PC-3 (cell line): ENCODE measurements at regions not wholly inside any gene's neighbourhood (a gene's known extent, or its start where the extent isn't known, plus 50 kb on each side); places are given as distances from the start of the nearest gene placed in this dataset.

ENCODE experiments used
- ATAC-seq: fragments of 200-7000 bp; cut with Tn5 transposase; 2 replicates; pipeline ENCODE4 v1.9.1; 2020; ENCODE audit warnings: mild to moderate bottlenecking, moderate library complexity
- BruUV-seq: library from RNA; stranded (reverse); fragments of 400-500 nt; replicated peaks from 2 replicates; lab custom pipeline; 2021; lab: Mats Ljungman, UMichigan
- CTCF ChIA-PET: fragments of 300-600 bp; sonication (Branson Sonifier 250); formaldehyde crosslinking; loops from one replicate; lab custom pipeline; 2022; ENCODE audit warnings: antibody characterized with exemption; lab: Charles Lee
- POLR2A ChIA-PET: fragments of 300-600 bp; sonication (Branson Sonifier 250); formaldehyde crosslinking; loops from one replicate; lab custom pipeline; 2022; ENCODE audit warnings: antibody characterized with exemption; ENCODE audit not compliant: unreplicated experiment; lab: Charles Lee
- DNase-seq: peaks from one replicate; pipeline ENCODE4 v3.0.0-alpha.2; 2015
- H2AFZ ChIP-seq: fragments of 300-600 bp; sonication (generic); 2 replicates; pipeline ENCODE4 v1.6.0; 2016; ENCODE audit warnings: antibody characterized with exemption, low read length
- H3F3A ChIP-seq: fragments of 300-600 bp; sonication (generic); one replicate; pipeline ENCODE4 v1.6.0; 2017; ENCODE audit warnings: antibody characterized with exemption, low read length, control low read depth, mild to moderate bottlenecking; ENCODE audit not compliant: unreplicated experiment
- H3K27ac ChIP-seq: fragments of 300-600 bp; sonication (generic); 2 replicates; pipeline ENCODE4 v1.5.1; 2016; ENCODE audit warnings: mild to moderate bottlenecking, low read length
- H3K27me3 ChIP-seq: fragments of 300-600 bp; sonication (generic); 2 replicates; pipeline ENCODE4 v1.6.1; 2016; ENCODE audit warnings: low read length, mixed read lengths
- H3K36me3 ChIP-seq: fragments of 300-600 bp; sonication (generic); 2 replicates; pipeline ENCODE4 v1.6.1; 2016; ENCODE audit warnings: low read depth, mixed run types, low read length, mixed read lengths
- H3K4me1 ChIP-seq: fragments of 300-600 bp; sonication (generic); 2 replicates; pipeline ENCODE4 v1.5.1; 2016; ENCODE audit warnings: low read length; ENCODE audit not compliant: insufficient read depth
- H3K4me2 ChIP-seq: fragments of 300-600 bp; sonication (generic); 2 replicates; pipeline ENCODE4 v1.6.0; 2016; ENCODE audit warnings: low read length
- H3K4me3 ChIP-seq: fragments of 300-600 bp; sonication (generic); 2 replicates; pipeline ENCODE4 v1.5.1; 2016; ENCODE audit warnings: mild to moderate bottlenecking, low read length, mixed read lengths
- H3K79me2 ChIP-seq: fragments of 300-600 bp; sonication (generic); 2 replicates; pipeline ENCODE4 v1.6.1; 2017; ENCODE audit warnings: low read length, mixed read lengths
- H3K9ac ChIP-seq: fragments of 300-600 bp; sonication (generic); 2 replicates; pipeline ENCODE4 v1.6.0; 2016; ENCODE audit warnings: mild to moderate bottlenecking, low read length
- H3K9me2 ChIP-seq: fragments of 300-600 bp; sonication (generic); replicated peaks from 2 replicates; pipeline ENCODE4 v1.6.1; 2016; ENCODE audit warnings: mixed run types, low read length, mixed read lengths
- H3K9me3 ChIP-seq: fragments of 300-600 bp; sonication (generic); 2 replicates; pipeline ENCODE4 v1.6.1; 2016; ENCODE audit warnings: low read length, mixed read lengths
- H4K20me1 ChIP-seq: fragments of 300-600 bp; sonication (generic); 2 replicates; pipeline ENCODE4 v1.6.1; 2016; ENCODE audit warnings: low read length, mixed read lengths
- EZH2 ChIP-seq: fragments of 300-600 bp; sonication (generic); IDR thresholded peaks from one replicate; pipeline ENCODE4 v1.6.1; 2017; ENCODE audit warnings: antibody characterized with exemption, mild to moderate bottlenecking, low read length; ENCODE audit not compliant: unreplicated experiment
- EZH2phosphoT487 ChIP-seq: fragments of 300-600 bp; sonication (generic); IDR thresholded peaks from 2 replicates; pipeline ENCODE4 v1.6.1; 2018; ENCODE audit warnings: mild to moderate bottlenecking, antibody characterized with exemption, low read length, borderline replicate concordance
- intact Hi-C: fragments of 100-400 bp; cut with micrococcal nuclease; formaldehyde crosslinking; loops from 2 replicates; pipeline ENCODE4 v1.9.0; 2023
- TF ChIP-seq, protein P1 (sequence below): fragments of 300-600 bp; sonication (generic); conservative IDR thresholded peaks from 2 replicates; pipeline ENCODE4 v1.5.1; 2017; ENCODE audit warnings: antibody characterized with exemption, low read depth, mild to moderate bottlenecking, low read length

DNA sequence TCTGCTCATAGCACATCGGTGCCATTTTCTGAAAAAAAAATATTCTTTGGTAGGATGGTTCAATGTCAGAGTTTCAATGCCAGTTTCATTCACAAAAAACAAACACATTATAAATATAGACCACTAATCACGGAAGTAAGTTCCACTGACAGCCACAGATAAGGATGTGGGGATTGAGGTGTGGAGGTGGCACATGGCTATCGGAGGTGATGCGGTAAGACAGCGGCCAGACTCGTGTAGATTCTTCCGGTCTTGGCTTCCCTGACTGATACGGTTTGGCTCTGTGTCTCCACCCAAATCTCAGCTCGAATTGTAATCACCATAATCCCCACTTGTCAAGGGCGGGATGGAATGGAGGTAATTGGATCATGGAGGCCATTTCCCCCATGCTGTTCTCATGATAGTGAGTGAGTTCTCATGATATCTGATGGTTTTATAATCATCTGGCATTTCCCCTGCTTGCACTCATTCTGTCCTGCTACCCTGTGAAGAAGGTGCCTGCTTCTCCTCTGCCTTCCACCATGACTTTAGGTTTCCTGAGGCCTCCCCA, 693.4 kb downstream of the VRK1 start:
- H3K9me2 ChIP-seq, result no peaks in the 10 kb centered on the region
- TF ChIP-seq EZH2phosphoT487, result no peak
- TF ChIP-seq EZH2, result no peak
- TF ChIP-seq, protein P1, sequence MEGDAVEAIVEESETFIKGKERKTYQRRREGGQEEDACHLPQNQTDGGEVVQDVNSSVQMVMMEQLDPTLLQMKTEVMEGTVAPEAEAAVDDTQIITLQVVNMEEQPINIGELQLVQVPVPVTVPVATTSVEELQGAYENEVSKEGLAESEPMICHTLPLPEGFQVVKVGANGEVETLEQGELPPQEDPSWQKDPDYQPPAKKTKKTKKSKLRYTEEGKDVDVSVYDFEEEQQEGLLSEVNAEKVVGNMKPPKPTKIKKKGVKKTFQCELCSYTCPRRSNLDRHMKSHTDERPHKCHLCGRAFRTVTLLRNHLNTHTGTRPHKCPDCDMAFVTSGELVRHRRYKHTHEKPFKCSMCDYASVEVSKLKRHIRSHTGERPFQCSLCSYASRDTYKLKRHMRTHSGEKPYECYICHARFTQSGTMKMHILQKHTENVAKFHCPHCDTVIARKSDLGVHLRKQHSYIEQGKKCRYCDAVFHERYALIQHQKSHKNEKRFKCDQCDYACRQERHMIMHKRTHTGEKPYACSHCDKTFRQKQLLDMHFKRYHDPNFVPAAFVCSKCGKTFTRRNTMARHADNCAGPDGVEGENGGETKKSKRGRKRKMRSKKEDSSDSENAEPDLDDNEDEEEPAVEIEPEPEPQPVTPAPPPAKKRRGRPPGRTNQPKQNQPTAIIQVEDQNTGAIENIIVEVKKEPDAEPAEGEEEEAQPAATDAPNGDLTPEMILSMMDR, result no peak
- no peak overlapping the region for H3K9ac ChIP-seq
- intact Hi-C loops, result no loop called here
- no peak overlapping the region for H3K4me3 ChIP-seq
- H3K36me3 ChIP-seq, result no peaks in the 10 kb centered on the region
- ATAC-seq (no peak), DNase-seq (no peak)
- no peak overlapping the region for H3K27ac ChIP-seq
- H2AFZ ChIP-seq, result no peak overlapping the region
- BruUV-seq, result no TSS peak
- ChIA-PET CTCF (no interaction called here), POLR2A (no interaction called here)
- no peaks in the 10 kb centered on the region for H4K20me1 ChIP-seq
- no peaks in the 10 kb centered on the region for H3K79me2 ChIP-seq
- H3K27me3 ChIP-seq, result peaks cover 54% of the 10 kb centered on the region
- no peaks in the 10 kb centered on the region for H3F3A ChIP-seq
- no peaks in the 10 kb centered on the region for H3K9me3 ChIP-seq
- no peaks in the 10 kb centered on the region for H3K4me1 ChIP-seq
- no peak overlapping the region for H3K4me2 ChIP-seq

DNA sequence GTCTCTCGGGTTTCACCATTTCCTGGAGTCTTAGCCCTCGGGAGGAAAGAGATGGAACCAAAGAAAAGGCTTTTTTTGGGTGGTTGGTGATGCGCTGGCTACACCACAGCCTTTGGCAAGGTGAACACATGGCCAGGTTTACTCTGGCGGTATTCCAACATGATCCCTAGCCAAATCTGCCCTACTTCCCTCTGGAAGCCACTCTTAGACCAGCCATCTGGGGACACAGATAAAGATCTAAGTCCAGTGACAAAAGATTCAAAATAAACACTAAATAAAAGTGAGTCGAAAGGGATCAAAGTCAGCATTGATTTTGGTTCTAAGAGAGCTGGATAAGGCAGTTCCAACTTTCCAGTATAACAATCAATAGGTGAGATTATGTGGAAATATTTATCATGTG, 694.5 kb downstream of the VRK1 start:
- TF ChIP-seq EZH2, result no peak
- TF ChIP-seq EZH2phosphoT487, result no peak
- TF ChIP-seq, protein P1, result no peak
- DNase-seq (no peak), ATAC-seq (no peak)
- Histone ChIP-seq H4K20me1 (no peaks in the 10 kb centered on the region), H3K27me3 (peaks cover 43% of the 10 kb centered on the region), H3K4me1 (no peaks in the 10 kb centered on the region), H3F3A (no peaks in the 10 kb centered on the region), H3K4me3 (no peak overlapping the region), H3K4me2 (no peak overlapping the region), H3K27ac (no peak overlapping the region), H3K9ac (no peak overlapping the region), H3K9me2 (no peaks in the 10 kb centered on the region), H2AFZ (no peak overlapping the region), H3K9me3 (no peaks in the 10 kb centered on the region), H3K79me2 (no peaks in the 10 kb centered on the region), H3K36me3 (no peaks in the 10 kb centered on the region)
- BruUV-seq, result no TSS peak
- ChIA-PET POLR2A (no interaction called here), CTCF (no interaction called here)
- intact Hi-C loops, result no loop called here

DNA sequence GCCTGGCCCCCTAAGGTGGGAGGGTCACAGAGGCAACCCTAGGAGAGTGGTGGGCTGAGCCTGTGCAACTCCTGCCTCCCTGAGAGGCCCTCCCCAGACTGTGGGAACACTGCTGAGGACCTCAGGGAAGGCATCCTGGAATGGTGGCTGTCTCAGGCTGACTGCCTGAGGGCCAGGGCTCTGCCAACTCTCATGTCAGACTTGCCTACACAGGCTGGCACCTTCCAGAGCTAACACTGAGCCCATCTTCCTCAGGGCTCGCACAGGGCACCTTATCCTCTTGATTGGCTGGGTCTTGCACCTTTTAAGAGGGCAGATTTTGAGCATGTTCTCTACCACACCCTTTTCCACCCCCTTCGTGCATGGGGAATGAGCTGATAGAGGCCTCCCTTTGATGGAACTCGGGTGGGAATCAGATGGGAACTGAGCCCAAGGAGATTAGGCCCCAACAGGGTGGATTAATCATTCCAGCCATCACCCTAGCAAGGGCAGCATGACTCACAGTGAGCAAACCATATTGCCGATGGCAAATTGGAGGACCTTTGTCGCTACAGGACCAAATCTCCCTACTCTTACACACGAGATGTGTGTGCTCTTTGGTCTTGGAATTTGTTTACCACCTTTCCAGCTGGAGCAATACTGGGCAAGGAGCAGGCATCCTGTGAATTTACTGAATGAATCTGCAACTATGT, 702.8 kb downstream of the VRK1 start:
- Histone ChIP-seq H3K36me3 (no peaks in the 10 kb centered on the region), H3K27ac (peak overlapping the region; percentile 61), H4K20me1 (no peaks in the 10 kb centered on the region), H3K4me3 (no peak overlapping the region), H3K9ac (no peak overlapping the region; the same call in 1 of the 2 replicates), H3K79me2 (no peaks in the 10 kb centered on the region), H3K27me3 (no peaks in the 10 kb centered on the region), H2AFZ (no peak overlapping the region), H3K4me2 (no peak overlapping the region), H3K9me2 (no peaks in the 10 kb centered on the region), H3F3A (no peaks in the 10 kb centered on the region), H3K4me1 (peaks cover 12% of the 10 kb centered on the region; the same call in 1 of the 2 replicates), H3K9me3 (no peaks in the 10 kb centered on the region)
- DNase-seq (peak; percentile 61), ATAC-seq (peak; percentile 64)
- CTCF ChIA-PET, result no interaction called here
- TF ChIP-seq, protein P1, result no peak
- no peak for TF ChIP-seq EZH2
- TF ChIP-seq EZH2phosphoT487, result no peak
- BruUV-seq, result no TSS peak
- intact Hi-C loops, result no loop called here
- POLR2A ChIA-PET, result no interaction called here
